ENCODE measurements at regions not wholly inside any gene's neighbourhood (a gene's known extent, or its start where the extent isn't known, plus 50 kb on each side); places are given as distances from the start of the nearest gene placed in this dataset.

DNA sequence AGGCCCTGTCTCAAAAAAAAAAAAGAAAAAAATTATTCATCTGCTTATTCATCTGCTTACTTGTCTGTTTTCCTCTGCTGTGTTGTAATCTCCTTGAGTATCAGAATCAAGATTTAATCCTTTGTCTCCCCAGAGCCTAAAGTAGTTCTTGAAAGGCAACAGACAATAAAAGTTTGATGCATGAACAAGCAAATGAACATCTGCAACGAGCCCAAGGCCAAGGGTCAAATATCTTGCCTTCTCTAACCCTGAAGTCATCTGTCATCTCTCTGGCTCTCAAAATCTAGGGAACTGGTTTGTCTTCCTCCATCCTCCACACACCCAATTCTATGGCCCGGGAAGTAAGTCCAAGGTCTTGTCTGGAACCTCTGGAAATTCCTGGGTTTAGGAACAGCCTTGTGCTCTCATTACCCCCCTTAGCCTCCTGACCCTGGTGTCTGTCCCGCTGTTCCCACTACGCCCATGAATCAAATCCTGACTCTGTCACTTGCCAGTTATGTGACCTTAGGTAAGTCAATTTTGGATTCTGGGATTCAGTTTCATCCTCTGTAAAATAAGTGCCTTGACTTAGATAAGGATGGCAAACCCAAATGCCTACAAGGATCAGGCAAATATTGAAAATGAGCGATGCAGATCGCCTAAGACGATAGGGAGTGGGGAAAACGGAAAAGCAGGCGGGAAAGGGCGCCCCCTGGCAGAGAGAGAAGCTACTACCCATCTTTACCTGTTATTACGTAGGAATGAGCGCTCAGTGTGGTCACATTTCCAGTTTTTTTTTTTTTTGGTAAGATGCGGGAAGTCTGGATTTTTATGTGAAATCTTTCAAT lies 102.7 kb upstream of the DHX15 start:
- Histone ChIP-seq H3K9me3 (no peaks in the 10 kb centered on the region), H3K27me3 (no peaks in the 10 kb centered on the region), H3K36me3 (no peaks in the 10 kb centered on the region), H3K4me3 (no peak overlapping the region), H3K27ac (no peak overlapping the region), H3K4me1 (no peaks in the 10 kb centered on the region)
- peak; percentile 76 for ATAC-seq
- DNase-seq: peak in 1 of 4 donors; percentile 16
- TF ChIP-seq, protein P1, sequence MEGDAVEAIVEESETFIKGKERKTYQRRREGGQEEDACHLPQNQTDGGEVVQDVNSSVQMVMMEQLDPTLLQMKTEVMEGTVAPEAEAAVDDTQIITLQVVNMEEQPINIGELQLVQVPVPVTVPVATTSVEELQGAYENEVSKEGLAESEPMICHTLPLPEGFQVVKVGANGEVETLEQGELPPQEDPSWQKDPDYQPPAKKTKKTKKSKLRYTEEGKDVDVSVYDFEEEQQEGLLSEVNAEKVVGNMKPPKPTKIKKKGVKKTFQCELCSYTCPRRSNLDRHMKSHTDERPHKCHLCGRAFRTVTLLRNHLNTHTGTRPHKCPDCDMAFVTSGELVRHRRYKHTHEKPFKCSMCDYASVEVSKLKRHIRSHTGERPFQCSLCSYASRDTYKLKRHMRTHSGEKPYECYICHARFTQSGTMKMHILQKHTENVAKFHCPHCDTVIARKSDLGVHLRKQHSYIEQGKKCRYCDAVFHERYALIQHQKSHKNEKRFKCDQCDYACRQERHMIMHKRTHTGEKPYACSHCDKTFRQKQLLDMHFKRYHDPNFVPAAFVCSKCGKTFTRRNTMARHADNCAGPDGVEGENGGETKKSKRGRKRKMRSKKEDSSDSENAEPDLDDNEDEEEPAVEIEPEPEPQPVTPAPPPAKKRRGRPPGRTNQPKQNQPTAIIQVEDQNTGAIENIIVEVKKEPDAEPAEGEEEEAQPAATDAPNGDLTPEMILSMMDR (IDR thresholded peaks at IDR 0.05): peak; percentile 33 to 35
- intact Hi-C loops (cut with DNase I): no loop called here

DNA sequence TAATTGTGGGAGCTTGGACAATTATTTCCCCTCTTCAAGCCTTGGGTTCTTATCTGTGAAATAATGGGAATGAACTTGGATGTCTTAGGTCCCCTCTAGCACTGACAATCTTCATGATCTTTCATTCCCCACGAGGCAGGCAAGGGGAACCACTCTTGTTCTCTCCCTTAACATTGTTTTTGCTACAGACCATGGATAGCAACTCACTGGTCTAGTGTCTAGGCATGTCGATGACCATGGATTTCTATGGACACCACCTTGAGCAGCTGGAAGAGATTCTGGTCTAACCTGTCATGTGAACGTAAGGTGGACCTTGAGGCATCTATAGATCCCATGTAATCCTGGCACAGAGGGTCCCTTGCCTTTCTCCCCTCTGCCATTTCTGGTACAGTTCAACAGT lies 104.1 kb upstream of the DHX15 start:
- no peak for ATAC-seq
- no peaks in the 10 kb centered on the region for H3K4me1 ChIP-seq
- TF ChIP-seq, protein P1 (IDR thresholded peaks at IDR 0.05): no peak
- H3K27me3 ChIP-seq: no peaks in the 10 kb centered on the region
- H3K9me3 ChIP-seq: no peaks in the 10 kb centered on the region
- no peaks in the 10 kb centered on the region for H3K36me3 ChIP-seq
- intact Hi-C loops (cut with DNase I): no loop called here
- H3K4me3 ChIP-seq: no peak overlapping the region
- no peak for DNase-seq
- H3K27ac ChIP-seq: no peak overlapping the region

DNA sequence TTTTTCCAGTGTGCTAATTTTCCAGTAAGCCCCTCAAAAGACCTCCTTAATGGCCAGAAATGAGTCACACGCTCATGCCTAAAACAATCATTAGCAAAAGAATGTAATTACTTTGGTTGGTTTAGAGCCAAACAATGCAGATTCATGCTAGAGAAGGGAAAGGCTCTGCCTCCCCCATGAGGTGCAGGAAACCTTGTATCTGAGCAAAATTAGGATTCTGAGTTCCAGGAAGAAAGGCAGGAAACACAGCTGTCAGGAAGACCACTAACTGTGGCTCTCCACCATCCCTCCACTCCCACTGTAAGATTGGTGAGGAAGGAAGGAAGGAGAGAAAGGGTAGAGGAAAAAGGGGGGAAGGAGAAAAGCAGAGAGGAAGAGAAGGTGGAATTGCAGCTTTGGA lies 104.9 kb upstream of the DHX15 start:
- no peaks in the 10 kb centered on the region for H3K9me3 ChIP-seq
- H3K27ac ChIP-seq: no peak overlapping the region
- intact Hi-C loops (cut with DNase I): no loop called here
- H3K4me1 ChIP-seq: no peaks in the 10 kb centered on the region
- H3K4me3 ChIP-seq: no peak overlapping the region
- H3K27me3 ChIP-seq: no peaks in the 10 kb centered on the region
- DNase-seq (no peak), ATAC-seq (no peak)
- H3K36me3 ChIP-seq: no peaks in the 10 kb centered on the region
- TF ChIP-seq, protein P1 (IDR thresholded peaks at IDR 0.05): no peak

DNA sequence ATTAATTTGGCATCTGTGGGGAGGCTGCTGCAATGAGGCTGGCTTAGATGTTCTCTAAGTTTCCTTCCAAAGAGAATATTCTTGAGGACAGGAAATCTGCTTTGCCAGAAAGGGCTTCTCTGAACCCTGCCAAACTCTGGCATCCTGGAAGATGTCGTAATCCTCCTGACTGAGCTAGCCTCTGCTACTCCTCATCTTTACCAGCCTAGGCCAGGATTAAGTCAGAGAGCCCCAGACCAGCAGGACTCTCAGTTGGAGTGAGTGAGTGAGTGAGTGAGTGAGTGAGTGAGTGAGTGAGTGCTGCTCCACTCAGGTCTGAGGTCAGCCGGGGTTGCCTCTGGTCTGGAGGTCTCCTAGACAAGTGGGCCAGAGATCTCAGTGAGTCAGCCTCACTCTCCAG lies 104.9 kb upstream of the SOD3 start:
- TF ChIP-seq, protein P1 (IDR thresholded peaks at IDR 0.05): no peak
- Histone ChIP-seq H3K36me3 (no peaks in the 10 kb centered on the region), H3K9me3 (no peaks in the 10 kb centered on the region), H3K4me1 (no peaks in the 10 kb centered on the region), H3K4me3 (no peak overlapping the region), H3K27me3 (no peaks in the 10 kb centered on the region), H3K27ac (no peak overlapping the region)
- DNase-seq: no peak
- no peak for ATAC-seq
- intact Hi-C loops (cut with DNase I): no loop called here

DNA sequence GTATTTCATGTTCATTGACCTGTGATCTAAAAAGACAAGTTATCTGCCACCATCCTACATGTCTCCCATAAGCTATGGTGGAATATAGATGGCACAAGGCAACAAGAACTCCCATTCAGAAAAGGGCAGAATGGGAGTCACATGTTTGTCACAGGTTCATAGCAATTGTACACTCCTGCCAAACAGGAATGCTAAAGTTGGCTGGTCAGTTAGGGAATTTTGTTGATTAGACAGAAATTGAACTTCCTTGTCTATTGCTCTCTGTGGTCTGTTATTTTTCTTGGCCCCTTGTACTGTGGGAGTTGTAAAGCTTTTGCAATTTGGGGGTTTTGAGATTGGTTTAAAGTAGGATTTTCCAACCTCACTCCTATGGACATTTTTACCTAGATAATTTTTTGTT lies 101.7 kb upstream of the SOD3 start:
- TF ChIP-seq, protein P1 (IDR thresholded peaks at IDR 0.05): no peak
- Histone ChIP-seq H3K27ac (no peak overlapping the region), H3K4me3 (no peak overlapping the region), H3K4me1 (no peaks in the 10 kb centered on the region), H3K36me3 (no peaks in the 10 kb centered on the region), H3K27me3 (no peaks in the 10 kb centered on the region), H3K9me3 (no peaks in the 10 kb centered on the region)
- no peak for DNase-seq
- intact Hi-C loops (cut with DNase I): no loop called here
- ATAC-seq: no peak

Measured in left lung (tissue), 4 donors.